ENCODE measurements at regions not wholly inside any gene's neighbourhood (a gene's known extent, or its start where the extent isn't known, plus 50 kb on each side); places are given as distances from the start of the nearest gene placed in this dataset.

DNA sequence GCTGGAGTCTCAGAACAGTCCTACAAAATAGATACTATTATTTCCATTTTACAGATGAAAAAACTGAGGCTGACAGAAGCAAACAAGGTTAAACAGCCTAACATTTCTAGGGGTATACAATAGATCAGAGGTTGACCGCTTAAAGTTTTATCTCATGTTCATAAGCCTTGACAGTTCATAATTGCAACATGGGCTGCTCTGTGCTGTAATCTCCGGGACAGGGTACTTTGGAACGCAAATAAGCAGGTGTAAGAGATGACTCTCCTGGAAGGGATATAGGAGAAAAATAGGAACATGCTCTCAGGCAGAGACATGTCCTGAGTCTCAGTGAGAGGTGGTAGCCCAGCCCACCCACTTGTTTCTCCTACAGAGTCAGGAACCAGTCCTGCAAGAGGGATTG, 72.8 kb upstream of the RBM19 start:
- TF ChIP-seq SIN3A (IDR thresholded peaks at IDR 0.05; ENCODE audit: borderline replicate concordance, insufficient read depth, low read length) (no peak), TAF1 (IDR thresholded peaks at IDR 0.05; ENCODE audit: borderline replicate concordance, insufficient read depth, low read length) (no peak), FOXP2 (optimal IDR thresholded peaks at IDR 0.05; ENCODE audit: borderline replicate concordance, extremely low read depth, extremely low read length, insufficient read depth) (no peak), POLR2AphosphoS5 (IDR thresholded peaks at IDR 0.05; ENCODE audit: low read depth, low read length) (no peak)
- TF ChIP-seq, protein P1, sequence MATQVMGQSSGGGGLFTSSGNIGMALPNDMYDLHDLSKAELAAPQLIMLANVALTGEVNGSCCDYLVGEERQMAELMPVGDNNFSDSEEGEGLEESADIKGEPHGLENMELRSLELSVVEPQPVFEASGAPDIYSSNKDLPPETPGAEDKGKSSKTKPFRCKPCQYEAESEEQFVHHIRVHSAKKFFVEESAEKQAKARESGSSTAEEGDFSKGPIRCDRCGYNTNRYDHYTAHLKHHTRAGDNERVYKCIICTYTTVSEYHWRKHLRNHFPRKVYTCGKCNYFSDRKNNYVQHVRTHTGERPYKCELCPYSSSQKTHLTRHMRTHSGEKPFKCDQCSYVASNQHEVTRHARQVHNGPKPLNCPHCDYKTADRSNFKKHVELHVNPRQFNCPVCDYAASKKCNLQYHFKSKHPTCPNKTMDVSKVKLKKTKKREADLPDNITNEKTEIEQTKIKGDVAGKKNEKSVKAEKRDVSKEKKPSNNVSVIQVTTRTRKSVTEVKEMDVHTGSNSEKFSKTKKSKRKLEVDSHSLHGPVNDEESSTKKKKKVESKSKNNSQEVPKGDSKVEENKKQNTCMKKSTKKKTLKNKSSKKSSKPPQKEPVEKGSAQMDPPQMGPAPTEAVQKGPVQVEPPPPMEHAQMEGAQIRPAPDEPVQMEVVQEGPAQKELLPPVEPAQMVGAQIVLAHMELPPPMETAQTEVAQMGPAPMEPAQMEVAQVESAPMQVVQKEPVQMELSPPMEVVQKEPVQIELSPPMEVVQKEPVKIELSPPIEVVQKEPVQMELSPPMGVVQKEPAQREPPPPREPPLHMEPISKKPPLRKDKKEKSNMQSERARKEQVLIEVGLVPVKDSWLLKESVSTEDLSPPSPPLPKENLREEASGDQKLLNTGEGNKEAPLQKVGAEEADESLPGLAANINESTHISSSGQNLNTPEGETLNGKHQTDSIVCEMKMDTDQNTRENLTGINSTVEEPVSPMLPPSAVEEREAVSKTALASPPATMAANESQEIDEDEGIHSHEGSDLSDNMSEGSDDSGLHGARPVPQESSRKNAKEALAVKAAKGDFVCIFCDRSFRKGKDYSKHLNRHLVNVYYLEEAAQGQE (IDR thresholded peaks at IDR 0.05; ENCODE audit: insufficient read depth in 1 of 2, low read depth in 2 of 2, low read length in 2 of 2): no peak

DNA sequence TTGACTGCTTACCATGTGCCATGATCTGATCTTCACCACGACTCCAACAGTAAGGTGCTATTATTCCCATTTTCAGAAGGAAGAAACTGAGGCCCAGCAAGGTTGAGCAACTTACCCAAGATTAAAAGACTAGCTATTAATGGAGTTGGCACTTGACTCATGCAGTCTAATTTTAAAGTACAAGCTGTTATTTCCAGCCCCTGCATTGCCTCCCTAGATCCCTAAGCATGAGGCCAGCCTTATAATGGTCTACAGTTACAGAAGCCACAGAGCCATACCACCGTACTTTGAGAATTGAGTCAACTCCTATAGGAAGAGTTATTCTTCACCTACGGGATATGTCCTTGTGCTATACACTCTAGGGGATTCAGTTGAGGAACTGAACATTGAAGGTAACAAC, 66.7 kb upstream of the RBM19 start:
- TF ChIP-seq, protein P1 (IDR thresholded peaks at IDR 0.05; ENCODE audit: insufficient read depth in 1 of 2, low read depth in 2 of 2, low read length in 2 of 2): no peak
- no peak for TF ChIP-seq SIN3A (IDR thresholded peaks at IDR 0.05; ENCODE audit: borderline replicate concordance, insufficient read depth, low read length)
- no peak for TF ChIP-seq TAF1 (IDR thresholded peaks at IDR 0.05; ENCODE audit: borderline replicate concordance, insufficient read depth, low read length)
- TF ChIP-seq POLR2AphosphoS5 (IDR thresholded peaks at IDR 0.05; ENCODE audit: low read depth, low read length): no peak
- no peak for TF ChIP-seq FOXP2 (optimal IDR thresholded peaks at IDR 0.05; ENCODE audit: borderline replicate concordance, extremely low read depth, extremely low read length, insufficient read depth)

DNA sequence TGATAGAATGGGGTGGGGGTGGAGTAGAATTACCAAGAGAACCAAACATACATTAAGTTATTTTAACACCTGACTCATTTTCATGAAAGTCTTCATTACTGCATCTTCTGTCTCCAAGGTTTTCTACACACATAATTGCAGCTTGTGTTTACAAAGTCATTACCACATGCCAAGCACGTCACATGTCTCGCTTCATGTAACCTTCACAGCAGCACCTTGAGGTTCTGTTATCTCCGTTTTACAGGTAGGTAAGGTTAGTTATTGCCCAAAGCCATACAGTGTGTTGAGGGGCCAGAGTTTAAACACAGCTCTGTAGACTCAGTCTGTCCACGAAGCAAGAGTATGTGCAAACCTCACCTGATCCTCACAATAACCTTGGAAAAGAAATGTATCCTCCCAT, 64.3 kb upstream of the RBM19 start:
- no peak for TF ChIP-seq TAF1 (IDR thresholded peaks at IDR 0.05; ENCODE audit: borderline replicate concordance, insufficient read depth, low read length)
- no peak for TF ChIP-seq POLR2AphosphoS5 (IDR thresholded peaks at IDR 0.05; ENCODE audit: low read depth, low read length)
- TF ChIP-seq SIN3A (IDR thresholded peaks at IDR 0.05; ENCODE audit: borderline replicate concordance, insufficient read depth, low read length): no peak
- no peak for TF ChIP-seq FOXP2 (optimal IDR thresholded peaks at IDR 0.05; ENCODE audit: borderline replicate concordance, extremely low read depth, extremely low read length, insufficient read depth)
- TF ChIP-seq, protein P1 (IDR thresholded peaks at IDR 0.05; ENCODE audit: insufficient read depth in 1 of 2, low read depth in 2 of 2, low read length in 2 of 2): no peak

DNA sequence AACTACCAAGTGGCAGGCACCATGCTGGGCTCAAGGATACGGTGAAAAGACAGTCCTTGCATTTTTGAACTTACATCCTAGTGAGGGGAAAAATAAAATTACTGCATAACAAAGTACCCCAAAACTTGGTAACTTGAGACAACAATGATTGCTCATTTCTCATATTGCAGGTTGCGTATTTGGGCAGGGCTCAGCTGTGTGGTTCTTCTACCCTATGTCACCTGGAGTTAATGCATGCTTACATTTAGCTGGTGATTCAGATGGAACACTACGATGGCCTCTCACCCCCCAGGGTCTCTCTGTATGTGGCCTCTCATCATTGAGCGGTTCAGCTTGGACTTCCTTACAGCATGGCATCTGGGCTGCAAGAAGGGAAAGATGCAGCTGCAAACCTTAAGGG, 60.7 kb upstream of the RBM19 start:
- TF ChIP-seq FOXP2 (optimal IDR thresholded peaks at IDR 0.05; ENCODE audit: borderline replicate concordance, extremely low read depth, extremely low read length, insufficient read depth) (no peak), SIN3A (IDR thresholded peaks at IDR 0.05; ENCODE audit: borderline replicate concordance, insufficient read depth, low read length) (no peak)

DNA sequence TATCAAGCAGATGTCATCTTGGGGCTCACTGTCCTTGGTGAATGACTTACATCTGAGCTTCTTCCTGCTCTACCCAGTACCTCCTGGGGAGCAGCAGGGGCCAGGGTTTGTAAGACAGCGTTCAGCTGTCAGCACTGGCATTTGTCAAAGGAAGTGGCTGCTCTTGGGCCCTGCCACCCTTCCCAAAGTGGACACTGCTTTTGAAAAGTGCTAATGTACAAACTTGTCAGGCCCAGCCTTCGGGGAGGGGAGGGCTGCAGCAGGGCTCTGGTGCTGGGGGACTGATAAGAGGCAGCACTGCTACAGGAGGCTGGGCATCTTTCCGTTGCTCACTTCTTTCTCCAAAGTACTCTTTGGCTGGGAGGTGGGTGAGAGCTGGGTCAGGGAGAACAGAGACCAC, 59.8 kb upstream of the RBM19 start:
- no peak for TF ChIP-seq FOXP2 (optimal IDR thresholded peaks at IDR 0.05; ENCODE audit: borderline replicate concordance, extremely low read depth, extremely low read length, insufficient read depth)
- no peak for TF ChIP-seq SIN3A (IDR thresholded peaks at IDR 0.05; ENCODE audit: borderline replicate concordance, insufficient read depth, low read length)
- TF ChIP-seq POLR2AphosphoS5 (IDR thresholded peaks at IDR 0.05; ENCODE audit: low read depth, low read length): no peak

DNA sequence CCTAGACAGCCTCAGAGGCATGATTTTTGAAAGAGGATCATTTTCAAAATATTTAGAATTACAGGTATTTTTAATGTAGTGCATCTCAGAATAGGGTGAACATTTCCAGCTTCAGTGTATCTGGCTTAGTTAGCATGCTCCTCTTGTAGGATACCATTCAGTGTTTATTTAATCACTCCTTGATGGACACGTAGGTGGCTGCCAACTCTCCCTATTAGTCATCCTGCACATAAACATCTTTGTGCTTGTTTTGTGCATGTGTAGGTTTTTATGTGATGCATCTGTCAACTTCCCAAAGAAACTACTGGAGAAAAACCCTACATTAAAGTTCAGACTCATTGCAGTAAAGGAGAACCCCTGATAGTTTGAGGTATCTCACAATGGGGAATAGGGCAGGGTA, 52.5 kb upstream of the RBM19 start:
- no peak for TF ChIP-seq TAF1 (IDR thresholded peaks at IDR 0.05; ENCODE audit: borderline replicate concordance, insufficient read depth, low read length)
- TF ChIP-seq SIN3A (IDR thresholded peaks at IDR 0.05; ENCODE audit: borderline replicate concordance, insufficient read depth, low read length): no peak
- TF ChIP-seq POLR2AphosphoS5 (IDR thresholded peaks at IDR 0.05; ENCODE audit: low read depth, low read length): no peak
- no peak for TF ChIP-seq FOXP2 (optimal IDR thresholded peaks at IDR 0.05; ENCODE audit: borderline replicate concordance, extremely low read depth, extremely low read length, insufficient read depth)
- TF ChIP-seq, protein P1 (IDR thresholded peaks at IDR 0.05; ENCODE audit: insufficient read depth in 1 of 2, low read depth in 2 of 2, low read length in 2 of 2): no peak
